ENCODE measurements at regions not wholly inside any gene's neighbourhood (a gene's known extent, or its start where the extent isn't known, plus 50 kb on each side); places are given as distances from the start of the nearest gene placed in this dataset.

- no peak overlapping the region for H3K27ac ChIP-seq
- no peak for TF ChIP-seq ZFX (IDR thresholded peaks at IDR 0.05; ENCODE audit: borderline replicate concordance)
- TF ChIP-seq CTCF (IDR thresholded peaks at IDR 0.05): no peak
These were observed 190.5 kb upstream of the PLXNC1 start for GRCh38 chr12:93957870-93958269.

DNA sequence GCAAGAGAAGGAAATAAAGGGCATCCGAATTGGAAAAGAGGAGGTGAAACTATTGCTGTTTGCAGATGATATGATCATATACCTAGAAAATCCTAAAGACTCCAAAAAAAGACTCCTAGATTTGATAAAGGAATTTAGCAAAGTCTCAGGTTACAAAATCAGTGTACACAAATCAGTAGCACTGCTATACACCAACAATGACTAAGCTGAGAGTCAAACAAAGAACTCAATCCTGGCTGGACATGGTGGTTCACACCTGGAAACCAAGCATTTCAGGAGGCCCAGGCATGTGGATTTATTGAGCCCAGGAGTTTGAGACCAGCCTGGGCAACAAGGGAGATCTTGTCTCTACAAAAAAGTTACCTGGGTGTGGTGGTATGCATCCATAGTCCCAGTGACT, 188.7 kb upstream of the PLXNC1 start:
- TF ChIP-seq CTCF (IDR thresholded peaks at IDR 0.05) (no peak), ZFX (IDR thresholded peaks at IDR 0.05; ENCODE audit: borderline replicate concordance) (no peak)
- no peak overlapping the region for H3K27ac ChIP-seq

DNA sequence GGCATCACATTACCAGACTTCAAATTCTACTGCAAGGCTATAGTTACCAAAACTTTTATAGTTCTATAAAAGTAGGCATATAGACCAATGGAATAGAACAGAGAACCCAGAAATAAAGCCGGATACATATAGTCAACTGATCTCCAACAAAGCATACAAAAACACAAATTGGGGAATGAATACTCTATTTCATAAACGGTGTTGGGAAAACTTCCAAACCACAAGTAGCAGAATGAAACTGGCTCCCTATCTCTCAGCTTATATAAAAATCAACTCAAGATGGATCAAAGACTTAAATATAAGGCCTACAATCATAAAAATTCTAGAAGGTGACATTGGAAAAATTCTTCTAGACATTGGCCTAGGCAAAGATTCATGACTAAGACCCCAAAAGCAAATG, 187.9 kb upstream of the PLXNC1 start:
- TF ChIP-seq CTCF (IDR thresholded peaks at IDR 0.05) (no peak), ZFX (IDR thresholded peaks at IDR 0.05; ENCODE audit: borderline replicate concordance) (no peak)
- H3K27ac ChIP-seq: no peak overlapping the region

- H3K27ac ChIP-seq: no peak overlapping the region
These were observed 186.0 kb upstream of the PLXNC1 start for GRCh38 chr12:93962336-93962735.

DNA sequence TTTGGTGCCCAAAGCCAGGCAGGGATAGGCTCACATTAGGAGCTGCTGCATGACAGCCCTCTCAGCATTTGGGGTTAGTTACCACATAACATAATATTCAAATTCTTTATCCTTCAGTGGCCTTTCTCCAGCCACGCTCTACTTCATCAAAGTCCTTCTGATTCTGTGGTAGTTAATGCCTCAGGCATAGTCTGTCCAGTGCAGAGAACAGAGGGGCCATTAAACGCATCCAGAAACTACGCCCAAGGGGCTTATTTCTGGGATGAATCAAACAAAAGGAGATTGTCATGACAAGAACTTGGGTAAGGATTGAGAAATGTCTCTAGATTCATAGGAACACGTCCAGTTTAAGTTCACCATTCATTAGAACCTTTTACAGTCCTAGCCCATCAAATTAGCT, 183.4 kb upstream of the PLXNC1 start:
- TF ChIP-seq CTCF (IDR thresholded peaks at IDR 0.05): no peak
- TF ChIP-seq ZFX (IDR thresholded peaks at IDR 0.05; ENCODE audit: borderline replicate concordance): no peak
- H3K27ac ChIP-seq: no peak overlapping the region

More at GRCh38 chr12:93962336-93962735, 186.0 kb upstream of the PLXNC1 start:
- no peak for TF ChIP-seq CTCF (IDR thresholded peaks at IDR 0.05)
- TF ChIP-seq ZFX (IDR thresholded peaks at IDR 0.05; ENCODE audit: borderline replicate concordance): no peak

DNA sequence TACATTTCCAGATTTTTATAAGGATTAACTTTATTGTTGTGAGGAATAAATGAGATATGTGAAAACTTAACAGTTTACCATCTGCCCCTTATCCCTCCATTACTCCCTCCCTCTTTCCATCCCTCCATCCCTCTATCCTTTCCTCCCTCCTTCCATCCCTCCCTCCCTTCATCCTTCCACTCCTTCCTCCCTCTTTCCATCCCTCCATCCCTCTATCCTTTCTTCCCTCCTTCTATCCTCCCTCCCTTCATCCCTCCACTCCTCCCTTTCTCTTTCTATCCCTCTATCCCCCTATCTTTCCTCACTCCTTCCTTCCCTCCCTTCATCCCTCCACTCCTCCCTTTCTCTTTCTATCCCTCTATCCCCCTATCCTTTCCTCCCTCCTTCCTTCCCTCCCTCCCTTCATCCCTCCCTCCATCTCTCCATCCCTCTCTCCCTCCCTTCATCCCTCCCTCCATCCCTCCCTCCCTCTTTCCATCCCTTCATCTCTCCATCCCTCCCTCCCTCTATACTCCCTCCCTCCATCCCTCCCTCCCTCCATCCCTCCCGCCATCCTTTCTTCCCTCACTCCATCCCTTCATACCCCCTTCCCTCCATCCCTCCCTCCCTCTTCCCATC, 181.8 kb upstream of the PLXNC1 start:
- H3K27ac ChIP-seq: no peak overlapping the region
- TF ChIP-seq CTCF (IDR thresholded peaks at IDR 0.05) (no peak), ZFX (IDR thresholded peaks at IDR 0.05; ENCODE audit: borderline replicate concordance) (no peak)

- TF ChIP-seq ZFX (IDR thresholded peaks at IDR 0.05; ENCODE audit: borderline replicate concordance) (no peak), CTCF (IDR thresholded peaks at IDR 0.05) (no peak)
- no peak overlapping the region for H3K27ac ChIP-seq
These were observed 180.9 kb upstream of the PLXNC1 start for GRCh38 chr12:93967454-93967853.
